ENCODE measurements at regions not wholly inside any gene's neighbourhood (a gene's known extent, or its start where the extent isn't known, plus 50 kb on each side); places are given as distances from the start of the nearest gene placed in this dataset.

DNA sequence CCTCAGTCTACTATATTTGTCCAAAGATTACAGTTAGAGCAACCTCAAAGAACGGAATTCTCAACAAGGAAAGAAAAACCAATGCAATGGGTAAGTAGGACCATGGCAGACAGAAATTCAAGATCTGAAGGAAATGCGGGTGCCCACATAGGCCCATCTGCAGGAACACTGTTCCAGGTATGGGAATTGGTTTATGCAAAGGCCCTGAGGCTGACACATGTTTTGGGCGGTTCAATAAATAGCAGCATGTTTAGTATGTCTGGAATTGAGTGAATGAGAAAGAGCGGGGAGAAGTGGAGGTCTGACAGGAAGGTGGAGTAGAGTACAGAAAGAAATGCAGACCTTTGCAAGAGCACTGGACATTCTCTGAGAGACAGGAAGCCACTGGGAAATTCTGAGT lies 164.7 kb upstream of the KLF12 start:
- TF ChIP-seq ZNF354B (CRISPR knock-in tag; IDR thresholded peaks at IDR 0.05) (no peak), GTF2F1 (IDR thresholded peaks at IDR 0.05; ENCODE audit: low read depth, low read length) (no peak), CHD1 (IDR thresholded peaks at IDR 0.05; ENCODE audit: low read length) (no peak), SMC3 (conservative IDR thresholded peaks at IDR 0.05; ENCODE audit: insufficient read depth, low read depth, low read length) (no peak)

Data from K562 (cell line).